ENCODE measurements at regions not wholly inside any gene's neighbourhood (a gene's known extent, or its start where the extent isn't known, plus 50 kb on each side); places are given as distances from the start of the nearest gene placed in this dataset.

- Mint-ChIP-seq H3K36me3 (no peaks in the 10 kb centered on the region), H3K9me3 (no peaks in the 10 kb centered on the region), H3K27me3 (peaks cover under 1 to 6% of the 10 kb centered on the region in 2 donors), H3K4me3 (no peak overlapping the region), H3K27ac (no peak overlapping the region), H3K4me1 (no peaks in the 10 kb centered on the region)
- H3K27ac ChIP-seq (ENCODE audit: low read depth, low read length): no peak overlapping the region
- no peaks in the 10 kb centered on the region for H3K36me3 ChIP-seq (ENCODE audit: insufficient read depth, low read length)
- ChIA-PET CTCF (no interaction called here), POLR2A (no interaction called here)
- no peaks in the 10 kb centered on the region for H3K9me3 ChIP-seq (ENCODE audit: low read length)
- H3K4me3 ChIP-seq (ENCODE audit: low read length): no peak overlapping the region
- no peaks in the 10 kb centered on the region for H3K4me1 ChIP-seq (ENCODE audit: insufficient read depth, low read length)
- no peaks in the 10 kb centered on the region for H3K27me3 ChIP-seq (ENCODE audit: insufficient read depth, low read length, poor library complexity, severe bottlenecking)
- no peak for DNase-seq
These were observed 97.9 kb downstream of the FOXF2 start for GRCh38 chr6:1487239-1487638.

- CTCF ChIA-PET: no interaction called here
- POLR2A ChIA-PET: no interaction called here
These were observed 101.6 kb downstream of the FOXF2 start for GRCh38 chr6:1491025-1491424.

GRCh38 chr6:1491591-1492319 is 102.4 kb downstream of the FOXF2 start:
- no peaks in the 10 kb centered on the region for H3K9me3 ChIP-seq (ENCODE audit: low read length)
- no peak overlapping the region for H3K4me3 ChIP-seq (ENCODE audit: low read length)
- H3K27ac Mint-ChIP-seq: no peak overlapping the region
- no peaks in the 10 kb centered on the region for H3K4me1 Mint-ChIP-seq
- H3K36me3 Mint-ChIP-seq: no peaks in the 10 kb centered on the region
- H3K27ac ChIP-seq (ENCODE audit: low read depth, low read length): no peak overlapping the region
- ChIA-PET CTCF (no interaction called here), POLR2A (no interaction called here)
- H3K4me3 Mint-ChIP-seq: no peak overlapping the region
- no peaks in the 10 kb centered on the region for H3K36me3 ChIP-seq (ENCODE audit: insufficient read depth, low read length)
- H3K9me3 Mint-ChIP-seq: no peaks in the 10 kb centered on the region
- no peaks in the 10 kb centered on the region for H3K27me3 ChIP-seq (ENCODE audit: insufficient read depth, low read length, poor library complexity, severe bottlenecking)
- peaks cover 5 to 18% of the 10 kb centered on the region in 2 donors for H3K27me3 Mint-ChIP-seq
- DNase-seq: no peak
- H3K4me1 ChIP-seq (ENCODE audit: insufficient read depth, low read length): no peaks in the 10 kb centered on the region

More at GRCh38 chr6:1491025-1491424, 101.6 kb downstream of the FOXF2 start:
- DNase-seq: no peak
- H3K27me3 ChIP-seq (ENCODE audit: insufficient read depth, low read length, poor library complexity, severe bottlenecking): no peaks in the 10 kb centered on the region
- no peaks in the 10 kb centered on the region for H3K4me1 ChIP-seq (ENCODE audit: insufficient read depth, low read length)
- Mint-ChIP-seq H3K9me3 (no peaks in the 10 kb centered on the region), H3K4me1 (no peaks in the 10 kb centered on the region), H3K27me3 (peaks cover 5 to 11% of the 10 kb centered on the region in 2 donors), H3K4me3 (no peak overlapping the region), H3K27ac (no peak overlapping the region), H3K36me3 (no peaks in the 10 kb centered on the region)
- H3K27ac ChIP-seq (ENCODE audit: low read depth, low read length): no peak overlapping the region
- H3K4me3 ChIP-seq (ENCODE audit: low read length): no peak overlapping the region
- no peaks in the 10 kb centered on the region for H3K9me3 ChIP-seq (ENCODE audit: low read length)
- no peaks in the 10 kb centered on the region for H3K36me3 ChIP-seq (ENCODE audit: insufficient read depth, low read length)

GRCh38 chr6:1494671-1495070 is 105.3 kb downstream of the FOXF2 start:
- Mint-ChIP-seq H3K9me3 (peaks cover 0 to 1% (median 0%) of the 10 kb centered on the region in 5 donors), H3K27me3 (peaks cover 5 to 22% of the 10 kb centered on the region in 2 donors), H3K4me1 (no peaks in the 10 kb centered on the region), H3K4me3 (no peak overlapping the region), H3K27ac (no peak overlapping the region), H3K36me3 (no peaks in the 10 kb centered on the region)
- no peak for DNase-seq
- Histone ChIP-seq H3K27me3 (ENCODE audit: insufficient read depth, low read length, poor library complexity, severe bottlenecking) (no peaks in the 10 kb centered on the region), H3K4me3 (ENCODE audit: low read length) (no peak overlapping the region), H3K36me3 (ENCODE audit: insufficient read depth, low read length) (no peaks in the 10 kb centered on the region), H3K9me3 (ENCODE audit: low read length) (no peaks in the 10 kb centered on the region), H3K27ac (ENCODE audit: low read depth, low read length) (no peak overlapping the region), H3K4me1 (ENCODE audit: insufficient read depth, low read length) (no peaks in the 10 kb centered on the region)
- ChIA-PET POLR2A (no interaction called here), CTCF (no interaction called here)

GRCh38 chr6:1495344-1495743 is 106.0 kb downstream of the FOXF2 start:
- Mint-ChIP-seq H3K27ac (no peak overlapping the region), H3K27me3 (peaks cover 7 to 22% of the 10 kb centered on the region in 2 donors), H3K4me1 (no peaks in the 10 kb centered on the region), H3K4me3 (no peak overlapping the region), H3K36me3 (no peaks in the 10 kb centered on the region), H3K9me3 (peaks cover 0 to 1% (median 0%) of the 10 kb centered on the region in 5 donors)
- H3K4me3 ChIP-seq (ENCODE audit: low read length): no peak overlapping the region
- no peak overlapping the region for H3K27ac ChIP-seq (ENCODE audit: low read depth, low read length)
- POLR2A ChIA-PET: no interaction called here
- no peak for DNase-seq
- no peaks in the 10 kb centered on the region for H3K27me3 ChIP-seq (ENCODE audit: insufficient read depth, low read length, poor library complexity, severe bottlenecking)
- H3K4me1 ChIP-seq (ENCODE audit: insufficient read depth, low read length): no peaks in the 10 kb centered on the region
- no peaks in the 10 kb centered on the region for H3K9me3 ChIP-seq (ENCODE audit: low read length)
- H3K36me3 ChIP-seq (ENCODE audit: insufficient read depth, low read length): no peaks in the 10 kb centered on the region
- CTCF ChIA-PET: no interaction called here

GRCh38 chr6:1496092-1496491 is 106.7 kb downstream of the FOXF2 start:
- ChIA-PET CTCF (no interaction called here), POLR2A (no interaction called here)
- no peak for DNase-seq
- Mint-ChIP-seq H3K27ac (no peak overlapping the region), H3K27me3 (peaks cover 7 to 29% of the 10 kb centered on the region in 2 donors), H3K4me1 (no peaks in the 10 kb centered on the region), H3K4me3 (no peak overlapping the region), H3K36me3 (no peaks in the 10 kb centered on the region), H3K9me3 (peaks cover 0 to 1% (median 0%) of the 10 kb centered on the region in 5 donors)
- Histone ChIP-seq H3K27me3 (ENCODE audit: insufficient read depth, low read length, poor library complexity, severe bottlenecking) (no peaks in the 10 kb centered on the region), H3K9me3 (ENCODE audit: low read length) (no peaks in the 10 kb centered on the region), H3K27ac (ENCODE audit: low read depth, low read length) (no peak overlapping the region), H3K4me3 (ENCODE audit: low read length) (no peak overlapping the region), H3K36me3 (ENCODE audit: insufficient read depth, low read length) (no peaks in the 10 kb centered on the region), H3K4me1 (ENCODE audit: insufficient read depth, low read length) (no peaks in the 10 kb centered on the region)

GRCh38 chr6:1496836-1497760 is 107.7 kb downstream of the FOXF2 start:
- Mint-ChIP-seq H3K4me3 (no peak overlapping the region), H3K4me1 (no peaks in the 10 kb centered on the region), H3K9me3 (peaks cover 0 to 1% (median 0%) of the 10 kb centered on the region in 5 donors), H3K27me3 (peaks cover 11 to 36% of the 10 kb centered on the region in 2 donors), H3K36me3 (no peaks in the 10 kb centered on the region), H3K27ac (no peak overlapping the region)
- CTCF ChIA-PET: no interaction called here
- H3K36me3 ChIP-seq (ENCODE audit: insufficient read depth, low read length): no peaks in the 10 kb centered on the region
- H3K27ac ChIP-seq (ENCODE audit: low read depth, low read length): no peak overlapping the region
- no peaks in the 10 kb centered on the region for H3K27me3 ChIP-seq (ENCODE audit: insufficient read depth, low read length, poor library complexity, severe bottlenecking)
- no peaks in the 10 kb centered on the region for H3K4me1 ChIP-seq (ENCODE audit: insufficient read depth, low read length)
- no peak for DNase-seq
- no peak overlapping the region for H3K4me3 ChIP-seq (ENCODE audit: low read length)
- H3K9me3 ChIP-seq (ENCODE audit: low read length): no peaks in the 10 kb centered on the region
- POLR2A ChIA-PET: no interaction called here

GRCh38 chr6:1497761-1498105 is 108.4 kb downstream of the FOXF2 start:
- no peak overlapping the region for H3K4me3 ChIP-seq (ENCODE audit: low read length)
- no peaks in the 10 kb centered on the region for H3K27me3 ChIP-seq (ENCODE audit: insufficient read depth, low read length, poor library complexity, severe bottlenecking)
- no peaks in the 10 kb centered on the region for H3K9me3 ChIP-seq (ENCODE audit: low read length)
- no peaks in the 10 kb centered on the region for H3K36me3 Mint-ChIP-seq
- peaks cover 11 to 40% of the 10 kb centered on the region in 2 donors for H3K27me3 Mint-ChIP-seq
- no peak overlapping the region for H3K27ac ChIP-seq (ENCODE audit: low read depth, low read length)
- peaks cover 0 to 1% (median 0%) of the 10 kb centered on the region in 5 donors for H3K9me3 Mint-ChIP-seq
- no peaks in the 10 kb centered on the region for H3K36me3 ChIP-seq (ENCODE audit: insufficient read depth, low read length)
- H3K4me3 Mint-ChIP-seq: no peak overlapping the region
- no peaks in the 10 kb centered on the region for H3K4me1 ChIP-seq (ENCODE audit: insufficient read depth, low read length)
- ChIA-PET CTCF (no interaction called here), POLR2A (no interaction called here)
- peak overlapping the region in 1 of 8 donors; percentile 47 for H3K27ac Mint-ChIP-seq
- no peaks in the 10 kb centered on the region for H3K4me1 Mint-ChIP-seq
- DNase-seq: no peak
